GM21447 (cell line): ENCODE measurements at regions not wholly inside any gene's neighbourhood (a gene's known extent, or its start where the extent isn't known, plus 50 kb on each side); places are given as distances from the start of the nearest gene placed in this dataset.

ENCODE experiments used
- ATAC-seq: cut with Tn5 transposase; IDR thresholded peaks from one replicate; pipeline ENCODE4 v1.9.1; 2021; ENCODE audit not compliant: unreplicated experiment

DNA sequence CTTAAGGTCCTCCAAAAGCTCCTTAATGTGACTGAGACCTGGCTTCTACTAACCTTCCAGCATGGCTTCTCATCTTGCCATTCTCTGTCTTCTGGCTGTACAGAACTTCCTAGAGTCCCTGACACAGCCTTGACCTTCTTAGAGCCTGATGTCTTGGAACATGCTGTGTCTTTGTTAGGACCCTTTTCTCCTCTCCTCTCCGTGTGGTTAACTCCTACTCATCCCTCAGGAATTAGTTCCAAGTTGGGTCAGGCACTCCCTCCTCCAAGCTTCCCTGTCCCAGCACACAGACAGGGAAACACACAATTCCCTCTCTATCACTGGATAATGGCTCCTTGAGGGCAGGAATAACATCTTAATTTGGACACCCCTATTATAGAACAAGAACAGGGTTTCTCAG, 275.4 kb upstream of the USP24 start:
- ATAC-seq = no peak

DNA sequence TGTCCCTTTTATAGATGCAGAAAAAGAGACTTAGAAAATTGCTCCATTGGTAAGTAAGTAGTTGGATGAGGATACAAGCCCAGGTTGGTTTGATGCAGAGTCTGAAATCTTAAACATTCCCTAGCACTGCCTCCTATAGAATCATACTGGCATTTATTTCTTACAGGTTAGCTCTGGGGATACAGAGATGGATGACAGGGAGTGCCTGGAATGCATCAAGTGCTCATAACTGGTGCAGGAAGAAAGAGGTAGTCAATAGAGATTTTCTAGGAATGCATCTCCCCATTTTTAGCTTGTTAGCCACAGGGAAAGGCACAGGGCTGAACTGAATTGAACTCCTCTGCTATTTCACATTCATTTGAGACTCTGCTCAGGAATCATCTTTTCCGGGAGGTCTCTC, 269.0 kb upstream of the USP24 start:
- no peak for ATAC-seq

DNA sequence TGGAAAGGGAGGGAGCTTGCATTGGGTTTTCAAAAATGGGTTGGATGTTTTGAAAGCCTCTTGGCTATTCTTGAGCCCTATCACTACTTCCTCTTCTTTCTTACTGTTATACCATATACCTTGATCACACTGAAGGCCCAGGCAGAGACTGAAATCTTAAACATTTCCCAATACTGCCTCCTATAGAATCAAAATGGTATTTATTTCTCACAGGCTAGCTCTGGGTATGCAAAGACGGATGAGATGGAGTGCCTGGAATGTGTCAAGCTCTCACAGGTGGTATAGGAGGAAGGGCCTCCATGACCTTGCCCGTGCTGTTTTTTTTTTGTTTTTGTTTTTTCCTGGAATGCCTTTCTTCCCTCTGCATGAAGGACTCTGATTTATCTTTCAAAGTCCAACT, 268.4 kb upstream of the USP24 start:
- ATAC-seq = no peak

DNA sequence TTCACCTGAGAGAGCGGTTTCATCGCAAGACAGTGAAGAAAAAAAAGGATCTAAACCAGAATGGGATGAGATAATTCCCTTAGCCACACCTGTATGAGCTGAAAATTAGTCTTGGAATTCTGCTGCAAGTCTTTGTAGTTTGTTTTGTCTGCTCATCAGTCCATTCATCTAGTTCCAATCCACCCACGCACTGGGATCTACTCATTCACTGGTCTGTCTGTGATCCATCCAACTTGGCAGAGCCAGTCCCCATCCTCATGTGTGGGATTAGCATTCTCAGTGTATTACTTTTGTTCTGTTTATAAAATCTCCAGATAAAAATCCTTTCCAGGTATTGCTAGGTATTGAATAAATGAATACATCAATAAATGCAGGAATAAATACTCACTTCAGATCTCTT, 266.5 kb upstream of the USP24 start:
- no peak for ATAC-seq

DNA sequence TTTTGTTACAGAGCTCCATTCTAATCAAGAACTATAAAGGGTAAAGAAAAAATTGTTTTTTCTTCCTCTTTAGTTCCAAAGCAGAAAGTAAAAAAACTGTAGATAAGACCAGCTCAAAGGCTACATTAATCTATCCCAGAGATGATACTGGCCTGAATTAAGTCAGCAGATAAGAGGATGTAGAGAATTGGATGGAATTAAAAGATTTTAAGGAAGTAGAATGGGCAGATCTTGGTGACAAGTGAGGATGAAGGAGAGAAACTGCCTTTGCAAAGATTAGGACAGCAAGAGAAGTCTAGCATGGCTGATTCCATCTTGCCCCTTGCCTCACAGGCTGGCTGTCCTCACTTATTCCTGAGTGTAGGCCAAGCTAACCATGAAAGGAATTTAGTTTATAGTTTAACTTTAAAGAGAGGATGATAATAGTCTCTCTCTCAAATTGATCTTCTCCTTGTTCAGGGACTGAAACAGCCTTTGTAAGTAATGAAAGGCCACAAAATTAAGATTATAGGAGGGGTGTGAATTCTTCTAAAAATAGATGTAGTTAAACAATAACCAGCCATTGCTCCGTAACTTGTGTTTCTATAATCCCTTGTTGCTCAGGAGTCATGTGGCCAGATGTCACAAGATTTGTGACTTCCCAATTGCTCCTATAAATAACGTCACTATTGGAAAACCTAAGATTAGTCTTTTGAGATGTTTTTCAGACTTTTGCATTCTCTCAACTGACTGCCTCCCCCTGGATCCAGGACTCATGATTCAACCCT, 265.0 kb upstream of the USP24 start:
- no peak for ATAC-seq

DNA sequence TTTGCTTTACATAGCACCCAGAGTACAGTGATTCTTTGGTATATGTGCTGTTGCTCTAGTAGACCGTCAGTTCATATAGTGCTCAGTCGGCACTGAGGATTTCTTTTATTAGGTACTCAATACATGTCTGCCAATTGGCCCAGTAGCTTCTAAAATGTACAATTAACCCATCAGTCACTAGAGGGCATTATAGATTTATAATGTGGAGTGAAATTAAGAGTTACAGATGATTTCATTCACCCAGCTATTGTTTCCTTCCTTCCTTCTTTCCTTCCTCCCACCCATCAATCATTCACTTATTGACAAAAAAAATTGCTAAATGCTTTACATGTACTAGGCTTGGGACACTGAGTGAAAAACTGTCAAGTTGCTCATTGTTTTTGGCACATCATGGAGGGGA, 263.6 kb upstream of the USP24 start:
- ATAC-seq = no peak

DNA sequence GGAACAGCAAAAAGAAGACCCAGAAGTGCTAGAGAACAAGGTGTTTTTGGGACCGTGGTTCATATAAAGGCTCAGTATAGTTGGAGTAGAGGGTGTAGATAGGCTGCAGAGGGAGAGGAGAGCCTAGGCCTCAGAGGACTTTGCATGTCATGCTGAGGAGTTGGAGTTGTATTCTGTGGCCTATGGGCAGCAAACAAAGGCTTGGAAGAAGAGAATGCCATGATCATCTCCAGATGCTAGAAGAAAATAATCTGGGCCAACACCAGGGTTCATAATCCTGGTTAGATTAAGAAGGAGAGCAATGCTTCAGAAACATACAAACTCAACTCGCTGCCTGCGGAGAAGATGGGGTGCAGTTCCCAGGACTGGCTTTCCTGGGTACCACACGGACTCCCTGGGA, 262.8 kb upstream of the USP24 start:
- no peak for ATAC-seq

DNA sequence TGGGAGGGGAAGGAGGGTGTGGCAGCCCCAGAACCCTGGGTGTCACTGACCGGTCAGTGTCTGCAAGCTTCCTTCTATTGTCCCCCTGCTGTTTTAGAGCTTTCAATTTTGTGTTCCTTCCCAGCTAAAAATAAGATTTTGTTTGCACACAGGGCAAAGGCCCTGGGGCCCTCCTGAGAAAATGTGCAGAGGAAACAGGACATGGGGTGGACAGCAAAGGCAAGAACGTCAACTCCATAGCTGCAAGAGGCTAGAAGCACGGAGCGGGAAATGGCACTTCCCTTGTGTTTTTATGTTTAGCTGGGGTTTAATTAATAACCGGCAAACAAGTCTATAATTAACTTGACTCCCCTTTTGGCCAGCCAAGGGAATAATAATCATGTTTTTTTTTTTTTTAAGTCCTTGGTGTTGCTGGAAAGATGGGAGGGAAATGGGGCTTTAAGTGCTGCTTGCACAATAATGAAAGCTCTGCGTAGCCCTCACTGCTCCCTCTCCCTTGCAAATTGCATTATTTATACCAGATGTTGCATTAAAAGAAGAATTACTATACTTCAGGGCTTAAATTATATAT, 261.4 kb upstream of the USP24 start:
- no peak for ATAC-seq

DNA sequence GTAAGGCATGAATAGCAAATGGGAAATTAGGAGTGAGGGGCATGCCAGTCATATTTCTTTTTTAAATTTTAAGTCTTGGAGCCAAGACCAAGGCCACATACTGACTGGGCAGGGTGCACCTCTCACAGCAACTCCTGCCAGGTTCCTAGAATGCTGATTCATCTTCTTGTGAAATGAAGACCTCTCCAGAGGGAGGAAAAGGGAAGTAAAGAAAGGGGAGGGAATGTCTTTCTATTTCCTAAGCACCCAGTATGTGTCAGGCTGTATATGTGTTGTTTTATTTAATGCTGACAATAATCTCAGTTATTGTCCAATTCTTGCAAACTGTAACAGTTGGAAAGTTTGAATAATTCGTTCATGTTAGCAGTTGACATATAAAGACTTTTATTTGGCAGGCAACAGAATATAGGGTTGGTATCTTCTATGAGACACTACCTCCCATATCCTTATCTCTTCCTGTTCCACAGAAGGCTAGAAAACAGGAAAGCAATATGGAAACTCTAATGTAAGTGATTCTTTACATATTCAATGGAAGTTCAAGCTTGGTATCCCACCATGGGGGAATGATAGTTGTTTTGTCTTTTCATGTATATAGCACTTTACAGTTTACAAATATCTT, 259.1 kb upstream of the USP24 start:
- ATAC-seq = no peak

DNA sequence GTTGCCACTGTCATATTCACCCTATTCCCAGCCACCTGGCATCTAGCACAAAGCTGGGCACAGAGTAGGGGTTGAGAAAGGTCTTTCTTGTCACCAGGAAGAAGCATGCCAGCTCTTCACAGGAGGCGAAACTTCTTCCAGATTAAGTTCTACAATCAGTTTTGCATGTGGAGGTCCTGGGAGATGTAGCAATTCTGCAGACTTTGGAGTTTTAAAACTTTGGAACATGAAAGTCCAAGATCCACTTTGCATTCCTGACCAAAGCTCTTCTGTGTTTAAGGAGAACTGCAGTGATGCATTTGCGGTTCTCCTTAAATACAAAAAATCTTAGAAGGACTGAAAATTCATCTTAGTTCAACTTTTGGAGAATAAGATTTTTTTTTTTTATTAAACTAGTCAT, 258.5 kb upstream of the USP24 start:
- ATAC-seq = no peak

DNA sequence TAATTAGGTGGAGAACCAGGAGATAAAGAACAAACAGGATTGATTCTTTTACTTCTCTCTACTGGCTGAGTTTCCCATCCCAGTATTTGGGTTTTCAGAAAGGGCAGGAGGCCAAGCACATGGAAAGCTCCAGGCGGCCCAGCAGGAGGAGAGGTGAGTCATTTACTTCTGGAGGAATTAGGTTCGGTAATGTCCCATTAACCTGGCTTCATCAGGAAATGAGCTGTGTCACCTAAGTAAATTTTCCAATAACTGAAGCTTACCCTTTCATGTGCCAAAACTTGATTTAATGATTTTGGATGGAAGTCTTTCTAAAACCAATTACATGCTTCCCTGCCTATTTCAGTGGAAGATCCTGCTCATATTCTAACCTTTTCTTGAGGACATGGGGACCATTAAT, 257.6 kb upstream of the USP24 start:
- ATAC-seq = no peak

DNA sequence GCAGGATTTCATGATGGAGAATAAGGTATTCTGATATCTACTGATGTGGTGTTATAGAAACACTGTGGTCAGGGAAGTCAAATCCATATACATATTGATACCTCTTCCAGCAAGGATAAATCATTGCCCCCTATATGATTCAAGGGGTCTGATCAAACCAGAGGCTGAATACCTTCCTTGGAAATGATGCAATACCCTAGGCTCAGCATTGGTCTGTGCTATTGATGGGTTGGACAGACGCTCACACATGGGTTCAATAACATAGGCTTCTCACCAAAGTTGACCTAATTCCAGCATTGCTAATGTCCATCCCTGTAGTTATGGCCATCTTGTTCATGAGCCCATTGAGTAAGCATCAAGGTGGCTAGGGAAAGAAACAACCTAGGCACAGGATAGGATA, 257.0 kb upstream of the USP24 start:
- ATAC-seq = no peak

DNA sequence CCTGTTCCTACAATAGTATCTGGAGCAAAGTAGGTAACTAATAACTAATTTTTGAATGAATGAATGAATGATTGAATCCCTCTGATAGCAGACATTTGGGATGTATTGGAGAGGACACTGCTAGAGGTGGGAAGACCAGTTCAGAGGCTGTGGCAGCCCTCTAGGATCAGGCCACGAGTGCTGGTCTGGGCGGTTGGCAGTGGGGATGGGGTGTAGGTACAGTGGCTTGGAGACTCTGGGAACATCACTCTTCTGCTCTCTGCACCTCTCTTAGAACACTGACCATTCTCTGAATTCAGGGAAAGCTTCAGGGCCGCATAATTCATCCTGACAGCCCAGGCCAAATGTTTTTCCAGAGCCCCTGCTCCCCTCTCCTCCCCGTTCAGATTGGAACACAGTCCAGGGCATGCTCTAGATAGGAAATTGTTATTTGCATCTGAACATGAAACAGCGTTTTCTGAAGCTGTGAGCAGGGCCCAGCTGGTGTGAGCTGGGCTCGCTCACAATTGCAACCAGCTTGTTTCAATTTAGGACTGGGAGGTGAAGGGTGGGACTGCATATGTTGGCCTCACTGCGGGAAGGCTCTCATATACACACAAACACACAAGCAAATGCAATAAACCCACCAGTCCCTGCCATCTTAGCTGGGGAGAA, 253.1 kb upstream of the USP24 start:
- ATAC-seq = no peak

DNA sequence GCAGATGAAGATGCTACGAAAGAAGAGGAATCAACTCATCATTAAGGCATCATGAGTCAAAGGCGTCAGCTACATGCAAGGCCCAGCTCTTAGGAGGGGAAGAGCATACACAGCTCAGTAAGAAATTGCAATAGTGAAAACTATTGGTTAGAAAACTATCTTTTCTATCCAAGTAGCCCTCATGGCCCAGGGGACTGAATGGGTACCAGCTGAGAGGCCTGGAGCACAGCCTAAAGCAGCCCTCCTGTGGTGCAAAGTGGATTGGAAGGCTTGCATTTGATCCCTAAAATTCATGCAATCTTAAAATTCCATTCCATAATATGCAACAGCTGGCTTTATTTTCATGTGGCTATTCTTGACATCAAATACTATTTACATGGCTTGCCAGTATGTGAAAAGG, 251.8 kb upstream of the USP24 start:
- ATAC-seq = no peak

DNA sequence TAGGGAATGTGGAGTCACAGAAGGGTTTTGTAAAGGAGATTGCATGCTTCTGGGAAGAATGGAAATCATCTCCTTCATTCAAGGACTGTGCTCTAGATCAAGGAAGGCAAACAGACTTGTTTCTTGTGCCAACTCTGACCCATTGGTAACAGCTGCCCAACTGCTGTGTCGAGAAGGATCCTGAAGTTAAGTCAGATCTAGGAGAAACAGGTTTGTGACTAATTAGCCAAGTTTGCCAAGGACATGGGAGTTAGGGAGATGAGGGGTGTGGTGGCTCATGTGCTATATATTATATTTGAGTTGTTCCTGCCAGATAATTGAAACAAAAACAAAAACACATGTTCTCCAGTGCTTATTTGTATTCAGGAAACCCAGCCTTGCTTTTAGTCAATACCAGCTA, 251.2 kb upstream of the USP24 start:
- no peak for ATAC-seq

DNA sequence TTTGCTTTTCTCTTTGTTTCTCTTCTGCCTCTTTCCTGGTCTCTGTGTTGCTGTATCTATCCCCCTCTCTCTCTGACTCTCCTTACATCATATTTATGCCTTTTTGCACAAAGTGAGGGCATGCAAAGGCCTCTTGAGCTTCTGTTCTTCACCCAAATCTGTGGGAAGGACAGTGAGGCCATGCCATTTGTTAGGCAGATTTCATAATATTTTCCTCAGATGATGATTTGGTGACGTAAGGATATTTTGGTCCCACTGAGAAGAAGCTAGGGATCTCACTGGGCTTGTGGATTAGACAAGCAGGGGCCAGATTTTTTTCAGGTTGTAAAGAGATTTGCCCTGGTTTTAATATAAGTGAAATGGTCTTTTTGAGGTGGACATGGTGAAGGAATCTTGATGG, 249.4 kb upstream of the USP24 start:
- ATAC-seq = no peak

DNA sequence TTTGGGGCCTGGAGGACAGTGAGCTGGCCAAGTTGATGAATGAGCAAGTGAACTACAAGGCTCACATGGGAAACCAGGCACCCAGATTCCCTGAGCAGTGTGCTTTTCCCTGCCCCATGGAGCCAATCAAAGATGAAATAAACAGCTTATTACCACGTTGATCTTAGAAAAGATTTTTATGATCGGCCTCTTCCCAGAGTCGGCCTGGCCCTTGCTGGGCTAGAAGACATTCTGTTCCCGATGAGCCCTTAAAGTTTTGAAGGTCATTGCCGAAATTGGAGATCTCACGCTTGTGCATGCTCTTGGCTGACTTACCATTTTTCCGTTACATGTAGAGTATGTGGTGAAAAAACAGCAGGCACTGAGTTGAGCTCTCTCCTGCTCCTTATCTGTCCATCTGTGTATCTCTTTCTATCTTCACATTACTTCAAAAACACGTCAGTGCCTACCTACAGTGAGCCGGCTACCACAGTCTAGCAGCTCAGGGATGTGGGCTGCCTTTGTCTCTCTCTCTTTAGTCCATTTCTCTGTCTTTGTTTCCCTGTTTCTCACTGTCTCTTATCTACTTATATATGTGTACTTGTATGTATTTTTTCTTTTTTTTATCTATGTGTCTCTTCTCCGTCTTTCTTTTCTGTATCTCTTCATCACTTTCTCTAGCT, 248.8 kb upstream of the USP24 start:
- ATAC-seq = no peak

DNA sequence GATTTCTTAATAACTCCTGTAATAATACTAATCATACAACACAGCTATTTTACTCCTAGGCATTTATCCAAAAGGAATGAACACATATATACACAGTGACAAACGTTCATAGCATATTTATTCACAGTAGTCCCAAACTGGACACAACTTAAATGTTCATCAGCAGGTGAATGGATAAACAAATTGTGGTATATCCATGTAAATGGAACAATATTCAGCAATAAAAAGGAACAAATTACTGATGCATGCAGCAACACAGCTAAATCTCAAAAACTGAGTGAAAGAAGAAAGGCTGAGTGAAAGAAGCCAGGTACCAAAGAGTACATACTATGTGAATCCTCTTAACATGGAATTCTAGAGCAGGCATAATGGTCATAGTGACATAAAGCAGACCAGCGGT, 242.7 kb upstream of the USP24 start:
- no peak for ATAC-seq

DNA sequence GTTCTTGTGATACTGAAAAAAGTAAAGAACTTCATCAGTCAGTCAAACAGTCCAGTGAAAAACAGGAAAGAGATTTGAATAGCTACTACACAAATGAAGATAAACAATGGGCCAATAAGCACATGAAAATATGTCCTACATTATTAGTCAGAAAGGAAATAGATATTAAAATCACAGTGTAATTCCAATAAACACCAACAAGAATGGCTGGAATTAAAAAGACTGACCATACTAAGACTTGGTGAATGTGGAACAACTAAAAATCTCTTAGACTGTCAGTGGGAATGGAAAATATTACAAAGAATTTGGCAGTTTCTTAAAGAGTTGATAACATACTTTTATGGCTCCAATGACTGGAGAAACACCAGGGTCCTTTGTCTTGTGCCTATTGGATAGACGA, 241.8 kb upstream of the USP24 start:
- ATAC-seq = no peak

DNA sequence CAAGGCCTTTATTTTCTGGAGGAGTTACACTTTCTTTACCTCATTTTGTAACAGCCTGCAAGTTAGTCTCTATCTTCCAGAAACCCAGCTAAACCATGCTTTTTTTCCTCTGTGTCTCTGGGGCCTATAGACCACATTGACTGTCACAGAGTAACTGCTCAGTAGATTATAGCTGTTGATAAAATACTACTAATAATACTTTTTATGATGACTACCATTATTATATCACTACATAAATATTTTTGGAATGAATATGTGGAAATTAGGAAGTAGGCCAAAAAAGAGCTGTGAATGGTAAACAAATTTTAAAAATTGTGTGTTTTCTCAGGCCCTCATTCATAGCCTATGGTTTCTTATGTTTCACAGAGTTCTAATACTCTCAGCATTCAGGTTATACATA, 233.1 kb upstream of the USP24 start:
- no peak for ATAC-seq

DNA sequence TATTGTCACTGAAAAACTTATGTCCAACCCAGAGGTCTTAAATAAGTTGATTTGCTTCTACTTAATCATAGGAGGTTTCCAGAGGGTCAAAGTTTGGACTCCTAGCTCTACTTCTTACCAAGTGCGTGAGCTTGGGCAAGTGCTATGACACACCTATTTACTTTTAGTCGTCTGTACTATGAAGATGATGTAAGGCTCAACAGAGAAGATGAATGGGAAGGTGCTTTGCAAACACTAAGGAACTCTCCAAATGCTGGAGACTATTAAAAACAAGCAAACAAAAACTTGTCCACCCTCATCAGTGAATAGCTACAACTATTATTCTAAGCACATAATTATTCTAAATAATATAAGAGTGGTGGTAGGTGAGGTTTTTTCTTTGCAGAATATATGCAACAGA, 232.3 kb upstream of the USP24 start:
- no peak for ATAC-seq

DNA sequence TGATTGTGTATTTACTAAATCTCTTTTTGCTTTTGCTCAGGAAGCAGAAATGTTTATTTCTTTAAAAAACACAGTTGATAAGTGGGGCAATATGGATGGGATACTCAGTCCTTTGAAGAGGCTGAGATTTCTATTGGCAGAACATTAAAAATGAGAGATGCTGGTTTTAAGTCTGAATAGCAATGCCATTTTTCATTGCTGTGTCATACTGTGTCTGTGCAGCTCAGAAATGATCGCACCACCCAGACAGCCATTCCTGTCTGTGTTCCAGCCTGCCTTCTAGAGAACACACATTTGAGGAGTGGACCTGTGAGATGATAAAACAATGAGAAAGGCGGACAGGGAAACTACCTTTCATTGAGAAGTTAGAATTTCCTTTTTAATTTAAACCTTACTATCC, 231.2 kb upstream of the USP24 start:
- no peak for ATAC-seq
